ENCODE measurements at regions not wholly inside any gene's neighbourhood (a gene's known extent, or its start where the extent isn't known, plus 50 kb on each side); places are given as distances from the start of the nearest gene placed in this dataset.
A peak's percentile ranks its signal among the peaks of the same experiment; 100 is the strongest.

DNA sequence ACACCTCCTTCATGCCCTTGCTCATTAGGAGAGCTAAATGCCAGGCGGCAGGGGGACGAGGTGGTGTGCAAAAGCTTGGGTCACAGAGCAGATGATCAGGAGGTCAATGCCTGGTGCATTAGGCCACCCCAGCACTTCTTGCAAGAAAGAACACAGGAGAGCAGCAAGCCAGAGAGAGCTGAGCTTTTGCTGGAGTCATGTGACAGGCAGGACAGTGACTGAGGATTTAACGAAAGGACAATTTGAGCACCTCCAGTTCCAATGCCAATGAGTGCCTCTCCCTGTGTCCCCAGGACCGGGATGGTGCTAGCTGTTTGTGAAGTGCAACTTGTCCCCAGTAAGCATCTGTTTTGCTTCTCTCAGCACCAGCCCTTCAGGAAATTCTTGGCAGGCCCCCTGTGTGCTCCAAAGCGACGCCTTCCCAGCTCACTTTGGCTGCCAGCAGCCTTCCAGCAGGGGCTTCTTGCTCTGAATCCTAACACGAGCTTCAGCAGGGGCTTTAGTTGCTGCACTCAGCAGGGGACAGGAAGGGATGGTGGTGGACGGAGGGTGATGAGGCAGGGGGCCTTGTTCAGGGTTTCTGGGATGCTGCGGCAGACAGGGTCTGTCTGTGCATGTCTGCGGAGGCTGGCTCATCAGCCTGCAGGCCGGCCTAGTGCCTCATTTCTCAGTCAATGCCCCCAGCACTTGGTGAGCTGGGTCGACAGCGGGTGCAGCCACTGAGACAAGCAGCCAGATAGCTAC lies 368.1 kb downstream of the RPS24 start:
- ATAC-seq: no peak

DNA sequence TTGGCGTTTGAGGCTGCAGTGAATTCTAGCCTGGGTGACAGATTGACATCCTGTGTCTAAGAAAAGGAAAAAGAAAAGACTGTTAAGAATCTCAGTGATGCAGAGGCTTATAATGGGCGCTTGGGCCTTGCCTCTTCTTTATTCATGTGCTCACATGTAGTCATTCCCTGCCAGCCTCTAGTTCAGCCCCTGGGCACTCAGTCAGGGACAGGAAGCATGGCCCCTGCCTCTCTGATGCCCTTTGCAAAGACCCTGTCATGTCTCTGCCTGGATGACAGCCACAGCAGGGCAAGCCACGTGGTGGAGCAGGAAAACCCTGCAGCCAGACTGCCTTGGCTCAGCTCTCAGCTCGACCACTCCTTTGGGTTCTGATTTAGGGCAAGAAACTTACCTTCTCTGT lies 368.9 kb downstream of the RPS24 start:
- ATAC-seq: no peak

DNA sequence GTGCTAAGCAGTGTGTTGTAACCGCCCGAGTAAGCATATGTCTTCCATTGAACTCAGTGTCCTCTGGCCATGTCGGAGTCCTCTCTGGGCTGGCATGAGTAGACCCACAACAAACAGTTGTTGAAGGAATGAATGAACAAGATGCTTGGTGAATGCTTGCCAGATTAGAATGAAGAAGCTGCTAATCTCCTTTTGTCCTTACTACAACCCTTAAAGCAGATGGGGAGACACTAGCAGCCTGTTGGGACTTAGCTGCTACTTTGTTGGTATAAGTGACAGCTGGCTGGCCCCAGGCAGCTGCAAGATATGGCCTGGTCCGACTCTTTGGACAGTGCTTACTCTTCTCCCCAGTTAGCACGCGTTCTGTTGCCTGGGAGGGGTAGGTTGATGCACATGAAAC lies 370.1 kb downstream of the RPS24 start:
- ATAC-seq: no peak

DNA sequence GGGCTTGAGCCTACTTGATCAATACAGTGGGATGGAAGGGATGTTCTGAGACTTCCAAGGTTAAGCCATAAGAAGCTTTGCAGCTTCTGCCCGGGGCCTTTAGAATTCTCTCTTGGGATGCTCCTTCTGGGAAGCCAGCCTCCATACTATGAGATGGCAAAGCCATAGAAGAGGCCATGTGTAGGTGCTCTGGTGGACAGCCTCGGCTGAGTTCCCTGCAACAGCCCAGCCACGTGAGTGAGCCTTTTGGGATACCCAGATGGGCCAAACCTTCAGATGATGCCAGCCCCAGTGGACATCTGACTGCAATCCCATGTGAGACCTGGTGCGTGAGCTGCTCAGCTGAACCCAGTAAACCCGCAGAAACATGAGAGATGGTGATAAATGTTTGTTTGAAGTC lies 370.6 kb downstream of the RPS24 start:
- ATAC-seq: no peak

DNA sequence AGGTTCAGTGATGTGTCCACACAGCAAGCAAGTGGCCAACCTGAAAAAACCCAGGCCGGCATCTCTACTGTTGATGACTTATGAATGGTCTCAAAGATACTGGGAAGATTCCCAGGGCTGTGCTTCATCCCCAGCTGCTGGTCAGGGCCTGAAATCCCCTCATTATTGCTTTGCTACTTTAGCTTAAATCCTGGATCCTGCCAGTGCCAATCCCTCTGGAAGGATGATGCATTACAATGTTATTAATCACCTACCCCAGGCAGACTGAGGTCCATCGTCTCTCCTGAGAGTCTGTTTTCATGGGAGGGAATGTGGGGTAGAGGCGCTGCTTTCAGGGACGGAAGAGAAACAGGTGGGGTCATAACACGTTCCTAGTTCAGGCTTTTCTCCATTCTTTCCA lies 371.6 kb downstream of the RPS24 start:
- no peak for ATAC-seq

DNA sequence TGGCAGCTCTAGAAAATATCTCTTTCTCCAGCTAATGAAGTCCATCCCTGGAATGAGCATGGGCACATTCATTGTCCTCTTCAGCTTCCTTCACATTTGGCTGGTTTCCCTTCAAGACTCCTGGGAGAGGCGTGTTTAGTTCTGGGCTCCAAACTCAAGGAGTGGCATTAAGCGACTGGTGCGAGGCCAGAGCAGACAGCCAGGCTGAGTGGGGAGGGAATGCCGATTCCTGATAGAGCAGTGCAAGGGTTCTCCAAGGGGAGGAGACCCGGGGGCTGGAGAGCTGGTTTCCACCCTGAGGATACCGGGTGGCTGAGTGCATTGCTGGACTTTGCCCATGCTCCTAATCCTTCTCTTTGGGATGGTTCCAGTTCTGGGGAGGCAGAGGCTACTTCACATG lies 372.1 kb downstream of the RPS24 start:
- no peak for ATAC-seq

DNA sequence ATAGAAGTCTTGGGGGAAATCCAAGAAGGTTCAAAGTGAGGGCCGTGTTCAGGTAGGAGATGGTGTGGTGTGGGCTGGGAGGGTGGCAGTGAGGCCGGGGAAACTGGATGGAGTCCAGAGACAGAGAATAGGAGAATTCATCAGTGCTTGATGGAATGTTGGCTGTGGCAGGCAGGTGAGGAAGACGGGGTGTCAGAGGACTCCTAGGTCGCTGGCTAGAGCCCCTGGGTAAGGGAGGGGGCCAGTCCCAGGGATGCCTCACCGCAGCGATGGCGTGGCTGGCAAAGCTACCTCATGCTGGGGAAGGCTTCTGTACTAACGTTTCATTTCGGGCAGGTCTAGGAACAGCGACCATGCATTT lies 373.0 kb downstream of the RPS24 start:
- ATAC-seq: peak in 1 of 2 donors; percentile 8

DNA sequence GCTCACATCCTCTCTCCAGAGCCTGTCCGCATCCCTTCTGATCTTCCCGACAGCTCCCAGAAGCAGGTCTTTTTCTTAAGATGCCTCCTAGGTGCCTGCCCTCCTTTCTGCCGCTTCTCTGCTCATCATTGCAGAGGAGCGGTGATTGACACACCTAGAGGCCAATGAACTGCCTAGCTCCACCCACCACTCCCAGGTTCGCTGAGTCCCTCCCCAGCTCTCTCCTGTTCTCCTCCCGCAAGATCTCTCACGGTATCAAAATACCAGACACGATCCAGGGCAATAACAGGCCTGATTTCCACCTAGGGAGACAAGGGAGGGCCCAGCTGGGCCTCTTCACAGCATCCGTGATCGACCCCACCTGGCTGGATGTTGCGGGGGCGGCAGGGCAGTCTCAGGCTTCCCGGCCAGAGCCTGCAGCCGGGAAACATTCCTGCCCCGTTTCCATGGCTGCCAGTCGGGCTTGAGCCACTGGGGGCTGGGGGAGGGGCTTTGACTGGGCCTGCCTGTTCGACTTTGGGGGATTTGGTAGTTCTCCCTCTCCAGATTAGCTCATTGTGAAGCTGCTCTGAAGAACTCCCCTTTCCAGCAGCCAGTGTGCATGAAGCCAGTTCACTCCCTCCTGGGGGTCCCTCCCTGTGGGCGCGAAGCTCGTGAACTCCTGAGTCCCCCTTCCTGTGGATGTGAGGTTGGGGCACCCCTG lies 373.5 kb downstream of the RPS24 start:
- peak; percentile 74 to 77 for ATAC-seq

DNA sequence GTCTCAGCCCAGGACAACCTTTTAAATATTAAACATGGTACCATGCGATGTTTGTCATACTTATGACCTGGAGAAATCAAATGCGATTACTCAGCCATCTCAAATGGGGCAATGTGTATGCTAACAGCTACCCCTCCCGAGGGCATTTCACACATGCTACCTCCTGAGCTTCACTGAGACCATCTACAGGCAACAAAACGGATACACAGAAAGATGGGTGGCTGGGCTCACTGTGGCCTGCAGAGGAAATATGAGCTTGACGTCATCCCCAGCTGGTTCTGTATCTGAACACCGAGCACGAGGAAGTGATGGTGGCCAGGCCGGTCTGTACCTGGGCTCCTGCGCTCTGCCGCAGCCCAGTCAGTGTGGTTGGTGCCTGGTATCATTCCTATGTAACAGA lies 374.3 kb downstream of the RPS24 start:
- no peak for ATAC-seq

DNA sequence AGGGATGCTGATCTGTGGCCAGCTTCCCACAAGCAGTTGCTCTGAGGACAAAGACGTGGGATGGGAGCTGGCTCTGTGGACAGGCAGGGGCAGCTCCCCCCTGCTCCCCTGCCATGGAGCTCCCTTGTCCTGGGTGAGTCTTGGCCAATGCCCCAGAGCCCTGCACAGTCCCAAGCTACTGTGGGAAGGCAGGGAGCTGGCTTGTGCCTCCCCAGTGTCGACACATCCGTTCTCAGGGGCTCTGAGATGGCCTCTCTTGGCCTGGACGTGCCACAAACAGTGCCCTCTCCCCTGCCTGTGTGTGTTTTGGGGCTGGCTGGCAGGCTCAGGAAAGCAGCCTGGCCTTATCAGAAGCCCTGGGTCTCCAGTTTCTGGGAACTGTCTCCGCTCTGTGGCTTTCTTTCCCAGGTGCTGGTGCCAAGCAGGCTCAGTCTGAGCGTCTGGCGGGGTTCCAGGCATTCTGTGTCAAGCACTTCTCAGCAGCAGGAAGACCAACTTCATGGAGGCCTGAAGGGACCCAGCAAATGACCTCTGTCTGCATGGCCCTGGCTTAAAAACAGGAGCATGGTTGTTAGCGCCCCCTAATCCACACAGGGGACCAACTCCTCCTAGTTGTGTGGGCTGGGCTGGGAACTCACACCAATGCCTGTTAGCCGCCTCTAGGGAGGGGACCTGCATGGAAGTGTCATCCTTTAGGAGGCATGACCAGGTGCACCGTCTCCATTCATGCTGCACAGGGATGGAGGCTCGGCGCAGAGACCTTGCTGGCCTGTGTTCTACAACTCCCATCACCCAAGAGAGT lies 375.2 kb downstream of the RPS24 start:
- no peak for ATAC-seq

DNA sequence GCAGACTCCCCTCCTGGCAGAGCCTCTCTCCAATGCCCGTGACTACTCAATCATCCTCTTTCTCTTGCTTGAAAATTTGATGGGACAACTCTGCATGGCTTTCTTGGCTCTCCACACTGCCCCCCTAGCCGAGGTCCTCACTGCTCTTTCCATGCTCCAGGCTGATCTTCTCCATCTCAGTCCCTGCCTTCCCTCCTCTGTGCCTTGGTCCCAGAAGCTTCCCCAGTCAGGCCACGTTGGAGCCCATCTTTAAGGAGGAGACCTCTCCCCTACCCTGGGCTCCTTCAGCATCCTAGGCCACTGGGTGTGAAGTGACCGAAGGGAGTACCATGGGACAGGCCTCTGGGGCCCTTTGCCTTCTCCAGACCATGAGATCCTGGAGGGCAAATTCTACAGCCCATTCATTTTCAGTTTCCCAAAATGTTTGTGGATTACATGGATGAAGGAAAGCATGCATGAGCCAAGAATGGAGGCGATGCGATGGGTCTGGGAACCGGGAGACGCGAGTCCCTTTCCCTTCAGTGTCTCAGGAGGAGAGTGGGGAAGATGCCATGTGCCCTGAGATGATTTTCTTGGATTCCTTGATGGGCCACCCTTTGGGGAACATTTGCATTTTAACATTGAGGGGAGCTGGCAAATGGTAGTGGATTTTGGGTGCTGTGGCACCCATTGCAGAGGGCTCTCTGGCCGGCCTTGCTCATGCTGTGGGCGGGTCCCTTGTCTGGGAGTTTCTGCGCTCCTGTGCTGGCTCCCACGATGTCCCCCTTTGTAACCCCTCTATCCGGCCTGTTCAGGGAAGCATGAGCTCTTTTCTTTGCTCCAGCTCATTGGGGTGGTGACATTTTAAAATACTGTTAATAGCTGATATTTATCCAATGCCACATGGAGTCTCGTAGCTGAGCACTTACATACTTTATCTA lies 376.6 kb downstream of the RPS24 start:
- ATAC-seq: no peak

DNA sequence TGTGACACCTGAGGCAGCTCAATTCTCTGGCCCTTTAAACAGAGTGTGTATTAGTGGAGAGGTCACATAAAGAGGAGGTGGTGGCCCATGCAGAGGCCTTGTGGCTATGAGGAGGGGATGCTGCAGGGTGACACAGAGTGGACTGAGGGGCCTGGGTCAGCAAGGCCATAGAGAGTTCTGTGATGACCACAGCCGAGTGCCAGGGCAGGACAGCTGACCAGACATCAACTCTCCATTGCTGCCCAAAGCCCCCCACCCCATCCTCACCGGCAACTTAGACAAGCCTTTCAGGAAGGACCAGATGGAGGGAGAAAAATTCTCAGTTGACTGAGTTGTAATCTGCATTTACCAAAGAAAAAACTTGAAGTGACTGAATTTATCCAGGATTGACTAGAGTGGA lies 378.1 kb downstream of the RPS24 start:
- no peak for ATAC-seq

DNA sequence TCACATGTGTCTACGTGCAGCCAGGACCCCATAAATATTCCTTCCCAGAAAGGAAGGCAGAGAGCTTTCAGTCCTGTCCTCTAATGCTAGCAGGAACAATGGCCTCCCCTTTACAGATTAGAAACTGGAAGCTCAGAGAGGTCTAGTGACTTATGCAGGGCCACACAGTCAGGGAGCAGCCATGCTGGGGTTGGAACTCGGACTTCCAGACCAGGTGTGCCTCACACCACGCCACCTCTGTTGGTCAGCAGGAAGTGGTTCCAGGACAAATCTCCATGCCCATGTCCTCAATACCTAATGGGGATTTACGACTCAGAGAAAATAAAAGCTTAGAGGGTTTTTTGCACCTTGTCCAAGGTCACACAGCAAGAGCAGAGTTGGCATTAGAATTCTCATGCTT lies 378.9 kb downstream of the RPS24 start:
- no peak for ATAC-seq

DNA sequence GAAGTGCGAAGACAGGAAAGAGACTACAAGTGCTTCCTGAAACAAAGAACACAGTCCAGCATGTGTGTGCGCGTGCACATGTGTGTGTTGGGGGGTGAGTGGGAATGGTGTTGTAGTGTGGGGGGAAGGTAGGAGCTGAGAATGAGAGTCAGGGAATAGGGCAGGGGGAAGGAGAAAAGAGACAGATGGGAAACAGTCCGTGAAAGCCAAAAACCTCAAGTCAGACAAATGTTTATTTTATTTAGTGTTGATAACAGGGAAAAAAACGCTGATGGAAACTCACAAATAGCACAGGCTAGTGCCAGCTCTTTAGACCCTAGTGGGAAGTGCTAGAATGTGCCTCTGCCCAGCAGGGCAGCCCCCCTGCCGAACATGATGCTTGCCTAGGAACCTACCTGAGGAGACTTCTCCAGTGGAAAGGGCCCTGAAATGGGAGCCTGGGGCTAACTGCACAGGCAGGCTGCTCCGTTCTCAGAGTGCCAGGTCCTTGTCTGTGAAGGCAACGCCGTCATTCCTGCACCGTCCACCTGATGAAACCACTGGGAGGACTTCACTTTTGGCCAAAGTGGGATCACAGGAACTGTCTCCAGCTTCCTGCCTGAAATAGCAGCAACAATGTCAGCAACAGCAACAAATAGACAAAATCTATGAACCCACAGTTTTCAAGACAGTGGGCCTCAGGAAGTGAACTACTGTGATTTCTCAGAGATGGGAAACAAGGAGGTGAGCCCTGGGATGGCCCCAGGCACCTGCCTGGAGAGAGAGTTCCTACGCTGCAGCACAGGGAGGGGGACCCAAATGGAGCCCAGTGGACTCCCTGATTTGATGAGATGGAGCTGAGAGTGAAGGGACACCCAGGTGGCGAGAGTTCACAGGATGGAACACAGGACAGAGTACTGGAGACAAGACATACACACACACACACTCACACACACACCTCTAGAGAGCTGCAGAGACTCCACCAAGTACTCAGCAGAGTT lies 379.7 kb downstream of the RPS24 start:
- no peak for ATAC-seq

DNA sequence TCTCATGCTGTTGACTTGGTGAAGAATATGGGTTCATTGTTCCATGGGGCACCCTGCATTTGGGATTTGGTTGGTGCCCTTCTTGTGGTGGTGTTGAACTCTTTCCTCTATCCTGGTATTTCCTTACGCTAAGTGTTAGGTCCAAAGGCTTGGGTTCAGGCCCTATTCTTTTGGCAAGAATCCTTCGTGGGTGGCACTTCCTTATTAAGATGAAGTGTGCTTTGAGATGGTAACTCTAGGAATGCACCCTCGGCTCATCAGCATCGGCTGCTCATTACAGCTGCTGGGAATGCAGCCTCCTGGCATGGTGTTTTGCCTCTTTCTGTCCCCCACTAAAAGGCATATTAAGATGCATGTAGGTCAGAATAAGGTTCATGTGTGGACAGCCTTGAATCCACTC lies 380.7 kb downstream of the RPS24 start:
- no peak for ATAC-seq

DNA sequence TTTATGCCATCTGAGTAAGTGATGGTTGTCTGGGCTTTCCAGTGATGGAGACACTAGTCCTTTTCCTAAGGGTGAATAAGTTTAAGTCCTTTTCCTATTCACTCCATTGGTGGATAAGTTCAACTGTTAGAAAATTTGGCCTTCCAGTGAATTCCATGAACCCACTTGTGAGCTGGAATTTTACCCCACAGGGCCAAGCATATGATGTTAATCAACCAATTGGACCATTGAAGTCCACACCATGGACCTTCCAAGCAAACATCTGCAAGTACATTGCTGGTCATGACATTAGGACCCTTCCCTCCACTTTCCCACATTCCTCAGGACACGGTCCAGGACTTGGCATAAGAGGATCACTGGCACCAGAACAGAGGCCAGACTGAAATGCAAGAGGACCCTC lies 381.4 kb downstream of the RPS24 start:
- ATAC-seq: no peak

DNA sequence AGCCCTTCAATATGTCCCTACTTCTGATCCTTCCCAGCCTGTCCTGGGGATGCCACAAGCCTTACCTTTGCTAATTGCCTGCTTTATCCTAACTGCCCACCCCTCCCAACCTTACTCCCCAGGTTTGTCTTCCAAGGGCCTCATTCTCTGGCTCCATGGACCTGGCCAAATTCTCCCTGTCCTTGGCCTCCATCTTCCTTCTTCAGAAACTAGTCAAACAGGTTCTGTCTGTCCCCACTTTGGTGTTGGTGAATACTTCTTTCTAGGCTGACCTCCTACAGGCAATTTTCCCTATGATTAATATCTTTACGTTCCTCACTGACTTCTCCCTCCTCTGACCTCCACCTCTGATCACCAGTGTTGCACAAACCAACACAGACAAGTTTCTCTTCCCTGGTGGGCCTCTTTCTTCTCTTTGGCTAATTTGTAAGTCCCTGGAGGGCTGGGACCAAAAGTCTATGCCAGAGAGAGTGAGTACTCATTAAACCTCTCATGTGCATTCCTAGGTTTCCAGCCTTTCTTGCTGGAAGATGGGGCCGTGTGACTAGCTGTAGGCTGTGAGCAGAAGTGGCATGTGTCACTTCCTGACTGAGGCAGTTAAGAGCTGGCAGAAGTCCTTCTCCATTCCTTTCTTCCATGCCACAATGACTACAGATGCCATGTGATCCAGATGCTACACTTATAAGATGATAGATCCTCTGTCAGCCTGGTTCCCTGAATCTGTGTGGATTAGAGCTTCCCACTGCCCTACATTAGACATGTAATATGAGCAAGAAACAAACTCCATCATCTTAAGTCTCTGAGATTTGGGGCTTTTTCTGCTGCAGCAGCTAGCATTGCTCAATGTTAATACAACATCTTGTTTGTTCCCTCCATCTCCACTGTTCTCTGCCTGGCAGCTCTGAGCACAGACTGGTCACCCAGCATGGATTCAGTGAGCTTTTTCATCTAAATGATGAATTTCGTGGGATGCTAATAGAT lies 382.7 kb downstream of the RPS24 start:
- ATAC-seq: no peak

DNA sequence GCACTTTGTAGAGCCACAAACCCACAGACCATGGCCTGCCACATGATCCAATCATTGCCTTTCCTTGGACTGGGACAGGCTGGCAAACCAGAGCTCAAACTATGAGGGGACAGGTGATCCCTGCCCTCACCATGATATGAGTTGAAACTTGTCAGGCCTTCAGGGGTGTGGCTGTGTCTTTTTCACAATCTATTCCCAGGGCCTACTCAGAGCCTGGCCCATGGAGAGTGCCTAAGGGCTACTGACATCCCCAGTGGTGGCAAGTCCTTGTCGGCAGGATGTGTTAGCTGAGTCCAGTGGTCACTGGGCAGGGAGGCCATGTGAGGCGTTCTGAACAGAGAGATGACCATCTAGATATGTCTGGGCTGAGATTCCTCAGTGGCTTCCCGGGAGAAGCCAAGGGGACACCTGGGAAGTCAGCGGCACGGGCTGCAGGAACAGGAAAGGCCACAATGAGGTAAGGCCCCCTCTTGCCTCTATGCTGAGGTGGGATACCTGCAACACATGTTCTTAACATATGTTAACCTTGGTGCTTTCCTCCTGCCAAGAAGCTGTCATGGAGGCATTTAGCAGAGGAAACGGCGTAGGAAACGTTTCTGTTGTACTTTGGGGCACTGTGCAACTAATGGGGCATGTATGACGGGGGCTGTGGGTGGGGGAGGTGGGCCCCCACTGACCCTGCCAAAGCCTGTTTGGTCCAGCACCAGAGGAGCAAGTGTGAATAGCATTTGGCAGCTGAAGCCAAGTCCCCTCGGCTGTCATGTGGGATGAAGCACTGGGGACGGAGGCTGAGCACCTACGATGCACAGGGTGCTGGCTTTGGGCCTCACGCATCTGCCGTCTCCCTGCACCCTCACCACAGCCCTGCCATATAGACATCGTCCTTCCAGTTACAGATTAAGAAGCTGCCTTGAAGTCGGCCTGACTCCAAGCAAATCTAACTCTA lies 384.0 kb downstream of the RPS24 start:
- ATAC-seq: no peak
